SK-N-SH (cell line): ENCODE measurements at regions not wholly inside any gene's neighbourhood (a gene's known extent, or its start where the extent isn't known, plus 50 kb on each side); places are given as distances from the start of the nearest gene placed in this dataset.

ENCODE experiments used
- CTCF ChIP-seq: fragments of 200-600 bp; sonication (generic); IDR thresholded peaks from 2 replicates; pipeline ENCODE4 v1.6.1; 2017; ENCODE audit warnings: antibody characterized with exemption, mild to moderate bottlenecking, moderate library complexity
- FOXM1 ChIP-seq: IDR thresholded peaks from 2 replicates; pipeline ENCODE4 v1.4.0; 2012; ENCODE audit warnings: low read depth, mild to moderate bottlenecking
- TAF1 ChIP-seq: IDR thresholded peaks from 2 replicates; pipeline ENCODE4 v1.6.1; 2012; ENCODE audit warnings: low read depth, mild to moderate bottlenecking, low read length, moderate library complexity, borderline replicate concordance

- TF ChIP-seq CTCF (no peak), TAF1 (no peak), FOXM1 (no peak)
Measured at GRCh38 chr7:63073286-63073685, 925.4 kb upstream of the ZNF722 start.
